NB4 (cell line): ENCODE measurements at regions not wholly inside any gene's neighbourhood (a gene's known extent, or its start where the extent isn't known, plus 50 kb on each side); places are given as distances from the start of the nearest gene placed in this dataset.

ENCODE experiments used
- CTCF ChIP-seq: IDR thresholded peaks from one replicate; pipeline ENCODE4 v1.5.1; 2012; ENCODE audit warnings: low read depth, low read length
- POLR2A ChIP-seq: IDR thresholded peaks from 2 replicates; pipeline ENCODE4 v1.6.1; 2011; ENCODE audit warnings: mild to moderate bottlenecking; ENCODE audit not compliant: insufficient read length; ENCODE audit errors: extremely low read depth

DNA sequence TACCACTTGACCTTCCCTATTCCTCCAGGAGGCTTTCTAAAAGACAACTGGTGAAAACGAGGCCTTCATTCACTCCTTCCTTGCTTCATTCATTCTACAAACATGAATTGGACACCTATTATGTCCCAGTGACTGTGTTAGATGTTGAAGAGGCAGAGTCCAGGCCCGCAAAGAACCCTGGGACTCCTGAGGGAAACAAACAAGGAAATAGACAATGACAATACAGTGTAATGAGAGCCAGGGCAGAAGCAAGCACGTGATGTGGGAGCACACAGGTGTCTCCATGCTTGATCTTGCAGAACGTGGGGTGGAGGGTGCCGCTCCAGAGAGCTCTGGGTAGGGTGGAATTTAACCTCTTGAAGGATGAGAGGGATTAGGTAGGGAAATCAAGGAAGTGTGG is 137.6 kb upstream of the KLF3 start:
- TF ChIP-seq CTCF: no peak
- TF ChIP-seq POLR2A: no peak
